ENCODE measurements at regions not wholly inside any gene's neighbourhood (a gene's known extent, or its start where the extent isn't known, plus 50 kb on each side); places are given as distances from the start of the nearest gene placed in this dataset.
A peak's percentile ranks its signal among the peaks of the same experiment; 100 is the strongest.

DNA sequence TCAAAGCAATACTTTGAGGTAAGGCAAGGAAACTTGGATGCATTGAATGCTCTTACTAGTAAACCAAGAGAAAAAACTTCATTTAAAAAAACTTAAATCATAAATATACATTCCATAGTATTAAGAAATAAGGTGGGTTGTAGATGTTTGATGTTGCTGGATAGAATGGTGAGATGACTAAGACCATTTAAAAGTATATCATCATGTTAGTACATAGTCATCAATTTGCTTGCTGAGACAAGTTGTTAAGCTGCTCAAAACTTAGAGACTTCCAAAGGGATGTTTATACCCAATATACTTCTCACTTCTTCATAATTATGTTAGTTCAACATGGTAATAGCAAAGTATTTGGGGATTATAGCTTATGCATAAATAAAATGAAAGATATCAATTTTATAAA lies 675.5 kb upstream of the MGAT4C start:
- H3K4me3 ChIP-seq: no peak overlapping the region
- no peak for DNase-seq (ENCODE audit: low spot score)
- no peak overlapping the region for H3K27ac ChIP-seq
- TF ChIP-seq, protein P1, sequence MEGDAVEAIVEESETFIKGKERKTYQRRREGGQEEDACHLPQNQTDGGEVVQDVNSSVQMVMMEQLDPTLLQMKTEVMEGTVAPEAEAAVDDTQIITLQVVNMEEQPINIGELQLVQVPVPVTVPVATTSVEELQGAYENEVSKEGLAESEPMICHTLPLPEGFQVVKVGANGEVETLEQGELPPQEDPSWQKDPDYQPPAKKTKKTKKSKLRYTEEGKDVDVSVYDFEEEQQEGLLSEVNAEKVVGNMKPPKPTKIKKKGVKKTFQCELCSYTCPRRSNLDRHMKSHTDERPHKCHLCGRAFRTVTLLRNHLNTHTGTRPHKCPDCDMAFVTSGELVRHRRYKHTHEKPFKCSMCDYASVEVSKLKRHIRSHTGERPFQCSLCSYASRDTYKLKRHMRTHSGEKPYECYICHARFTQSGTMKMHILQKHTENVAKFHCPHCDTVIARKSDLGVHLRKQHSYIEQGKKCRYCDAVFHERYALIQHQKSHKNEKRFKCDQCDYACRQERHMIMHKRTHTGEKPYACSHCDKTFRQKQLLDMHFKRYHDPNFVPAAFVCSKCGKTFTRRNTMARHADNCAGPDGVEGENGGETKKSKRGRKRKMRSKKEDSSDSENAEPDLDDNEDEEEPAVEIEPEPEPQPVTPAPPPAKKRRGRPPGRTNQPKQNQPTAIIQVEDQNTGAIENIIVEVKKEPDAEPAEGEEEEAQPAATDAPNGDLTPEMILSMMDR (IDR thresholded peaks at IDR 0.05): no peak

DNA sequence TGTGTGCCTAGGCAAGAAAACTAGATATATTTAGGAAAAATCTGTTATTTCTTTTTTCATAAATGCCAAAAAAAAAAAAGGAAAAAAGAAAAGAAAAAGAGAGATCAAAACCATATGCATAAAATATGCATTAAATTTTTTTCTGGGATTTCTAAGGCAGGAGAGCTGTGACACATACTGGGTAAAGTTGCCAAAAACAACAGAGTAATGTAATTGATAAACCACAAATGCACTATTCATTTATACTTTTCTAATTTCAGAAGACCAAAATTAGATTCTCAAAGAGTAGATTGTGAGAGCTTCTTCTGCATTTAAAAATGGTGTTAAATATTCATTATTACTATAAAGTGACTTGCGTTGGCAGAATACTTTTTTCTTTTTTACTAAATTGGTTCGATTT lies 673.8 kb upstream of the MGAT4C start:
- no peak overlapping the region for H3K4me3 ChIP-seq
- DNase-seq (ENCODE audit: low spot score): no peak
- TF ChIP-seq, protein P1 (IDR thresholded peaks at IDR 0.05): no peak

DNA sequence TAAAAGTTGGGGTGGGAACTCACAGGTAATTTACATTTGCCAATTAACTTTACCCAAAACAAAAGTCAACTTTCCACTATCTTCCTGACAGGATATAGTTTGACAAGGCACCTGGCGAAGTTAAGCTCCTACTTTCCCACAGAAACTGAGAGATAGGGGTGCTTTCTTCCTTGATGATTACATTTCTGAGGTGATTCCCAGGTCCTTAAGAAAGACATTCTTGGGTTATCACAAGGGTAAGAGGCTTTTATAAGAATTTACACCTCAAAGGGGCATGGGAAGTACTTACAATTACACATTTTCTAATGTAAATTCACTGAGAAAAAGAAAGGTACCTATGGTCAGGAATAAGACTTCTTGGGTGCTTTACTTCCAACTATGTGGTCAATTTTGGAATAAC lies 660.9 kb upstream of the MGAT4C start:
- Histone ChIP-seq H3K4me3 (no peak overlapping the region), H3K27ac (no peak overlapping the region)
- TF ChIP-seq, protein P1 (IDR thresholded peaks at IDR 0.05): no peak
- DNase-seq (ENCODE audit: low spot score): no peak

More for the DNA sequence above, 673.8 kb upstream of the MGAT4C start:
- no peak overlapping the region for H3K27ac ChIP-seq

DNA sequence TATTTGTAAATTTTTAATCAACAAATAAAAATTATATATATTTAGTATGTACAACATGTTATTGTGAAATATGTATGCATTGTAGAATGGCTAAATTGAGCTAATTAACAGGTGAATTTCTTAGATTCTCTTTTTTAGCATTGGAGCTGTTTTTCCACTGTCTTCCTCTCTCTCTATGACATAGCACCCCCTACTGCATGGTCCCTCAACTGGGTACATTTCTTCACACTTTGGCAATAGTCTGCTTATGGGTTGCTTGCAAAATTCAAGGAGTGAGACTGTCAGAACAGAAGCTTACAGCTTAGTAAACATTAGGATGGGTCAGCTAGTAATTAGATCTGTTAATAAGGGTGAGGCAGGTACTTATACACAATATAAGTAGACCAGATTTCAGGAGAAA lies 658.5 kb upstream of the MGAT4C start:
- TF ChIP-seq, protein P1 (IDR thresholded peaks at IDR 0.05): peak; percentile 24
- Histone ChIP-seq H3K4me3 (no peak overlapping the region), H3K27ac (no peak overlapping the region)
- no peak for DNase-seq (ENCODE audit: low spot score)

DNA sequence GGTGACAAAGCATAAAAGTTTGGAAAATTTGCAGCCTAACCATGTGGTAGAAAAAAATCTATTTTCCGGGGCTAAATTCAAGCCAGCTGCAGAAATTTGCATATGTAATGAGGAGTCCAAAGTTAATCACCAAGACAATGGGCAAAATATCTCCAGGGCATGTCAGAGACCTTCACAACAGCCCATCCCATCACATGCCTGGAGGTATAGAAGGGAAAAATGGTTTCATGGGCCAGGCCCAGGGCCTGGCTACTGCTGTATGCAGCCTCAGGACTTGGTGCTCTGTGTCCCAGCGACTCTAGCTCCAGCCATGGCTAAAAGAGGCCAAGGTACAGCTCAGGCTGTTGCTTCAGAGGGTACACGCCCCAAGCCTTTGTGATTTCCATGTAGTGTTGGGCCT lies 655.8 kb upstream of the MGAT4C start:
- no peak for DNase-seq (ENCODE audit: low spot score)
- H3K27ac ChIP-seq: no peak overlapping the region
- TF ChIP-seq, protein P1 (IDR thresholded peaks at IDR 0.05): no peak
- no peak overlapping the region for H3K4me3 ChIP-seq

DNA sequence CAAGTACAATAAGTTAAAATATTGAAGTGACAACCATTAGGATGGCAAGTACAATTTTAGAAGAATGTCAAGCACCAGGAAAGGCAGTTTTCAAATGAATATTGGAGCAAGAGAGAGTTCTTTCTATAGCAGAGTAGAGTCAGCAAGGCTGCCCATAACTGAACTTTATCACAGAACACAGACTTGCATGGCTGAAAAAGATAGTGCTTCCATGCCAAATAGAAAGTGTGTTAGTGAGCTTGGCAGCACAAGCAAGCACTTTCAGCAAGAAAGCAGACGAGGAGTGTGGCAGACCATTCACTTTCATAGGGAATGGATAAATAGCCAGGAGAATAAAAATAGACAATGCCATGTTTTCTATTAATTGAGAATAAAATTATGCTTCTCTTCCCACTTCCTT lies 647.0 kb upstream of the MGAT4C start:
- Histone ChIP-seq H3K4me3 (no peak overlapping the region), H3K27ac (no peak overlapping the region)
- DNase-seq (ENCODE audit: low spot score): no peak
- TF ChIP-seq, protein P1 (IDR thresholded peaks at IDR 0.05): no peak

DNA sequence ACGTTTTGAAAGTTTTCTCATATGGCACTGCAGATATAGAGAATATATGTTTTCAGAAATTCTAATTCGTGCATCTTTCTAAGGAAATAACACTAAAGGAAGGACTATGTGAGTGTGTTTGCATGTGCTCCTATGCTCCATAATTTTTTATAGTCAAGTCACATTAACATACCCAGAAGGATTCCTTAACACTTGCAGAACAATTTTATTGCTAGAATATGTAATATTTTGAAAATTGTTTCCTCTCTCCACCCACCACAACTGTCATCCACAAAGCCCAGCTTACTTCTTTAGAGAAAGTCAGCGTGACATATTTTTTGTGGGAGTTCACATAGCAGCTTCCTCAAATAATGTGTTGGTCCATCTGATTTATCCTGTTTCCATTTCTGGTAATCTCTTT lies 604.6 kb upstream of the MGAT4C start:
- DNase-seq (ENCODE audit: low spot score): no peak
- TF ChIP-seq, protein P1 (IDR thresholded peaks at IDR 0.05): no peak
- no peak overlapping the region for H3K27ac ChIP-seq
- H3K4me3 ChIP-seq: no peak overlapping the region

Data from coronary artery (tissue), 2 donors.